ENCODE measurements at regions not wholly inside any gene's neighbourhood (a gene's known extent, or its start where the extent isn't known, plus 50 kb on each side); places are given as distances from the start of the nearest gene placed in this dataset.

DNA sequence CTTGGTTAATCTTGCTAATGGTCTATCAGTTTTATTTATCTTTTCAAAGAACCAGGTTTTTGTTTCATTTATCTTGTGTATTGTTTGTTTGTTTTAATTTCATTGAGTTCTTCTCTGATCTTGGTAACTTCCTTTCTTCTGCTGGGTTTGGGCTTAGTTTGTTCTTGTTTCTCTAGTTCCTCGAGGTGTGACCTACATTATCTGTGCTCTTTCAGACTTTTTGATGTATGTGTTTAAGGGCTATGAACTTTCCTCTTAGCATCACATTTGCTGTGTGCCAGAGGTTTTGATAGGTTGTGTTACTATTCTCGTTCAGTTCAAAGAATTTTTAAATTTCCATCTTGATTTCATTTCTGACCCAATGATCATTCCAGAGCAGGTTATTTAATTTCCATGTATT, 365.4 kb upstream of the GATB start:
- TF ChIP-seq, protein P1, sequence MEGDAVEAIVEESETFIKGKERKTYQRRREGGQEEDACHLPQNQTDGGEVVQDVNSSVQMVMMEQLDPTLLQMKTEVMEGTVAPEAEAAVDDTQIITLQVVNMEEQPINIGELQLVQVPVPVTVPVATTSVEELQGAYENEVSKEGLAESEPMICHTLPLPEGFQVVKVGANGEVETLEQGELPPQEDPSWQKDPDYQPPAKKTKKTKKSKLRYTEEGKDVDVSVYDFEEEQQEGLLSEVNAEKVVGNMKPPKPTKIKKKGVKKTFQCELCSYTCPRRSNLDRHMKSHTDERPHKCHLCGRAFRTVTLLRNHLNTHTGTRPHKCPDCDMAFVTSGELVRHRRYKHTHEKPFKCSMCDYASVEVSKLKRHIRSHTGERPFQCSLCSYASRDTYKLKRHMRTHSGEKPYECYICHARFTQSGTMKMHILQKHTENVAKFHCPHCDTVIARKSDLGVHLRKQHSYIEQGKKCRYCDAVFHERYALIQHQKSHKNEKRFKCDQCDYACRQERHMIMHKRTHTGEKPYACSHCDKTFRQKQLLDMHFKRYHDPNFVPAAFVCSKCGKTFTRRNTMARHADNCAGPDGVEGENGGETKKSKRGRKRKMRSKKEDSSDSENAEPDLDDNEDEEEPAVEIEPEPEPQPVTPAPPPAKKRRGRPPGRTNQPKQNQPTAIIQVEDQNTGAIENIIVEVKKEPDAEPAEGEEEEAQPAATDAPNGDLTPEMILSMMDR (IDR thresholded peaks at IDR 0.05; ENCODE audit: insufficient read depth in 1 of 2, low read depth in 1 of 2, low read length in 1 of 2, severe bottlenecking in 1 of 2, unreplicated experiment in 1 of 2): no peak
- Mint-ChIP-seq H3K4me3 (ENCODE audit: unreplicated experiment) (no peak overlapping the region), H3K36me3 (ENCODE audit: insufficient read depth, unreplicated experiment) (no peaks in the 10 kb centered on the region), H3K4me1 (ENCODE audit: low read depth, unreplicated experiment) (no peaks in the 10 kb centered on the region), H3K27ac (ENCODE audit: unreplicated experiment) (no peak overlapping the region), H3K9me3 (ENCODE audit: unreplicated experiment) (peaks cover 23% of the 10 kb centered on the region), H3K27me3 (ENCODE audit: insufficient read depth, unreplicated experiment) (peaks cover 3% of the 10 kb centered on the region)
- Histone ChIP-seq H3K4me3 (ENCODE audit: low read depth, low read length) (no peak overlapping the region), H3K27me3 (replicated peaks; ENCODE audit: control insufficient read depth, insufficient read depth, low read length) (no peaks in the 10 kb centered on the region), H3K9me3 (no peaks in the 10 kb centered on the region), H3K36me3 (ENCODE audit: control insufficient read depth, insufficient read depth, low read length) (no peaks in the 10 kb centered on the region), H3K4me1 (no peaks in the 10 kb centered on the region)
- POLR2A ChIA-PET: no interaction called here
- DNase-seq: no peak
- no TSS peak for BruUV-seq (replicated peaks)
- CTCF ChIA-PET: no interaction called here
- intact Hi-C loops (cut with micrococcal nuclease; ENCODE audit: unreplicated experiment): no loop called here

DNA sequence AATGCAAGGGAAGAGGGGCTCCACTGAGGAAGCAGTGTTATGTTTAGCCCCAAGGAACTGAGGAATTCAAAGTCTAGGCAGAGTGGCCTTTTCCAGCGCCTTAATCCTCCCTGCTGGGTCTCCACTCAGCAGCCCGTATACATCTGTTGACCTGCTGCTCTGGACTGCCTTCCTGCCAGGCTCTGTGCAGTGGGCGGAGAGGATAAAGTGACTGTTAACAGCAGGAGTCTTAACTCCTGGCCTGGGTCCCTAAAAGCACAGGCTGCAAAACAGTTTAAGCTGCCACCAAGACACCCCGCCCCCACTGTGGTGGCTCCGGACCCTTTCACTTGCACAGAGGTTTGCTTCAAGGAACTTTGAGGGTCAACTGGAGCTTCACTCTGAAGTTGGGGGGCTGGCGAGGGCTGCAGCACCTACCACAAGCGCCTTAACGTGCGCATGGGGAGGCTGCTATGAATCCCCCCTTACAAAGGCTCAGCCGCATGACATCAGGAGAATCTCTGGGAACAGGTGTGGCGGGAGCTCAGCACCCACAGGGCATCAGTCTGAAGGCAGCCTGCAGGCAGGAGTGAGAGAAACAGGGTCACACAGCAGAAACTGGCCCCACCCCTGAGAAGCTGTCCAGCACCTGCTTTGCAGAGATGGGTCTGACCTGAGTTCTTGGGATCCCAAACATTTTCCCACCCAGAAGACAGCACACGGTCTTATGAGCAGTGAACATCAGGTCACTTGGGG, 358.2 kb upstream of the GATB start:
- Mint-ChIP-seq H3K4me1 (ENCODE audit: low read depth, unreplicated experiment) (no peaks in the 10 kb centered on the region), H3K27ac (ENCODE audit: unreplicated experiment) (no peak overlapping the region), H3K9me3 (ENCODE audit: unreplicated experiment) (peaks cover 12% of the 10 kb centered on the region), H3K36me3 (ENCODE audit: insufficient read depth, unreplicated experiment) (no peaks in the 10 kb centered on the region), H3K27me3 (ENCODE audit: insufficient read depth, unreplicated experiment) (no peaks in the 10 kb centered on the region), H3K4me3 (ENCODE audit: unreplicated experiment) (no peak overlapping the region)
- H3K36me3 ChIP-seq (ENCODE audit: control insufficient read depth, insufficient read depth, low read length): no peaks in the 10 kb centered on the region
- H3K4me1 ChIP-seq: no peaks in the 10 kb centered on the region
- TF ChIP-seq, protein P1 (IDR thresholded peaks at IDR 0.05; ENCODE audit: insufficient read depth in 1 of 2, low read depth in 1 of 2, low read length in 1 of 2, severe bottlenecking in 1 of 2, unreplicated experiment in 1 of 2): no peak
- no peaks in the 10 kb centered on the region for H3K27me3 ChIP-seq (replicated peaks; ENCODE audit: control insufficient read depth, insufficient read depth, low read length)
- ChIA-PET POLR2A (no interaction called here), CTCF (no interaction called here)
- intact Hi-C loops (cut with micrococcal nuclease; ENCODE audit: unreplicated experiment): no loop called here
- no peaks in the 10 kb centered on the region for H3K9me3 ChIP-seq
- no TSS peak for BruUV-seq (replicated peaks)
- no peak overlapping the region for H3K4me3 ChIP-seq (ENCODE audit: low read depth, low read length)
- no peak for DNase-seq

DNA sequence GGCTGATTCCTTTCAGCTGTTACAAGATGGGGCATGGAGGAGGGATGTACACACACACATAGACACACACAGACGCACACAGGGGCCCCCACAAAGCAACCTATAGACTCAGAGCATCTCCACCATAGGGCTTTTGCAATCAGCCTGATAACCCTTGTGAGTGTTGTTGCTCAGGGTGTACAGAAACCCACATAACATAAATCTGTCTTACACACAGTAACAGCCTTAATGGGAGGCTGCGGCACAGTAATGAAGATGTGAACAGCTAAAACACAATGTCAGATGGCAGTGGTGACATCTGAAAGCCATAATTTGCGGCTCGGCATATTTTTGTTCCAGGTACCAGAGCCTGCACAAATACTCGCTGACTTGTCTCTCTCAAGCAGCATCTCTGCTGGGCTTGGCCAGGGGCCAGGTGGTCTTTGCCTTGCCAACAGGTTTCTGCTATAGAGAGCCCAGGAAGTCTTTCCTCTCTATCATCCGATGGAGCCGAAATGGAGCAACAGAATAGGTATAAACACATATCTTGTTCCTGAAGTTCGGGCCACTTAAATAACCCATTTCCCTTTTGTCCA, 357.2 kb upstream of the GATB start:
- Mint-ChIP-seq H3K36me3 (ENCODE audit: insufficient read depth, unreplicated experiment) (no peaks in the 10 kb centered on the region), H3K4me3 (ENCODE audit: unreplicated experiment) (no peak overlapping the region), H3K27ac (ENCODE audit: unreplicated experiment) (no peak overlapping the region), H3K27me3 (ENCODE audit: insufficient read depth, unreplicated experiment) (no peaks in the 10 kb centered on the region), H3K9me3 (ENCODE audit: unreplicated experiment) (peaks cover 2% of the 10 kb centered on the region), H3K4me1 (ENCODE audit: low read depth, unreplicated experiment) (no peaks in the 10 kb centered on the region)
- Histone ChIP-seq H3K4me3 (ENCODE audit: low read depth, low read length) (no peak overlapping the region), H3K36me3 (ENCODE audit: control insufficient read depth, insufficient read depth, low read length) (no peaks in the 10 kb centered on the region), H3K9me3 (no peaks in the 10 kb centered on the region), H3K27me3 (replicated peaks; ENCODE audit: control insufficient read depth, insufficient read depth, low read length) (no peaks in the 10 kb centered on the region), H3K4me1 (no peaks in the 10 kb centered on the region)
- BruUV-seq (replicated peaks): no TSS peak
- POLR2A ChIA-PET: no interaction called here
- TF ChIP-seq, protein P1 (IDR thresholded peaks at IDR 0.05; ENCODE audit: insufficient read depth in 1 of 2, low read depth in 1 of 2, low read length in 1 of 2, severe bottlenecking in 1 of 2, unreplicated experiment in 1 of 2): no peak
- intact Hi-C loops (cut with micrococcal nuclease; ENCODE audit: unreplicated experiment): no loop called here
- no peak for DNase-seq
- CTCF ChIA-PET: no interaction called here

Data from Caco-2 (cell line).